Stimulated activated CD4-positive, alpha-beta T cell treated with anti-CD3 and anti-CD28 coated beads, Interleukin-4, amount 100 ng/mL, for 48 hours (primary cell): ENCODE measurements at regions not wholly inside any gene's neighbourhood (a gene's known extent, or its start where the extent isn't known, plus 50 kb on each side); places are given as distances from the start of the nearest gene placed in this dataset.
"Not testable (repeated sequence)": the region's sequence is repeated elsewhere in the genome, so short reads cannot be mapped to it uniquely, and the experiment has no call there.

Source experiments
- DNase-seq, 2 donors: peaks; one replicate each; pipeline ENCODE4 v3.0.0-alpha.2; 2020; ENCODE audit warnings: low read depth in 2 of 2

GRCh38 chr10:26621243-26621888, 76.1 kb upstream of the PDSS1 start:
- no peak for DNase-seq

DNA sequence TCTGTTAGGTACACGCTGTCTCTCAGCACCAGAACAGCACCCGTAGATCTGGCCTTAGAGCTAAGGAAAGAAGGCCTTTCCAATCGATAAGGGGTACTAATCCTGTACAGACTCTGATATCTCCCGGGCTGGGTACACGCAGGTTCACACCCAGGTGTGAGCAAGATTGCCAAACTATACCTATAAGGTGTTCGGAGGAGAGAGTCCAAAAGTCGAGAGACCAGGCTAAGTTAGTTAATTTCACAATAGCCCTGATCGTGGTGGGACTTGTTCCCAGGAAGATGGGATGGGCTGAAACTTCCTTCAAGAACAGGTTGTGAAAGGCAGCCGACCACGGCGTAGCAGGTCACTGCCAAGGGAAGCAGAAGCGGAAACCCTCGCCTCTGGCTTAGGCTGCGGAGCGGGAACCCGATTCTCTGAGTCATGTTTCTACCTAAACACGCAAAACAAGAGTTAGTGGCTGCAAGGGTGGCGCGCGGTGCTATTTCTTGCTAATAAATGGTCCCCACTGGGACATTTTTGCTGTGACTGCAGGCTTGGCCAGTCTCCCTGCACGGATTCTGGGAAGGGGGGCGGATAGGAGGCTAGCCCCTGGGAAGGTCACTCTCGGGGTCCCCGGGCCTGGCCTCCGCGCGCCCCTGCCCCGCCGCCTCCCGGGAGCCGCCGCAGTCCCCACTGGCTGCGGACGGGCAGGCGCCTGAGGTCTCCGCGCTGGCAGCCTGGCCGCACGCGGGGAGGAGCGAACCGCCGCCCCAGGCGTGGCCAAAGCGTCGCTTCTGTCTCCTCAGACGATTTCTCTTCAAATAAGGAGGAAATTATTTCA, 75.4 kb upstream of the PDSS1 start:
- DNase-seq = peak in 1 of 2 donors; percentile 12

- no peak for DNase-seq
Observed at GRCh38 chr10:26622891-26623290, 74.6 kb upstream of the PDSS1 start.

DNA sequence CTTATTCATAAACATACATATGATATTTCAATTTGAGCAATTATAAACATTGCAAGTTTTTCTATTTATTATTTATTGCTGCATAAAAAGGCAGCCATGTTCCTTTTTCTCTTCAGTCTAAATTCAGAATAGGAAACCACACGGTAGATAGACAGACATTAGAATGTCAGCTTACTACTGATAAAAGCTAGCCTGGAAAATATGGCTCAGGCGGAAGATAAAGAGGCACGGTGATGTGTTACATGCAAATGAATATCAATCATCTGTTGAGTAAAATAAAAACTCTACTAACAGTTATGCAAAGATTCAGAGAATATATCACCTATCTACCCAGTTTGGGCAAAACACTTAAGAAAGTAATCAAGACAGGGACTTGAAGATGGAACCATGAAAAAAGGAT, 73.5 kb upstream of the PDSS1 start:
- no peak for DNase-seq

- no peak for DNase-seq
Observed at GRCh38 chr10:26626066-26626465, 71.4 kb upstream of the PDSS1 start.

GRCh38 chr10:26627324-26627723, 70.2 kb upstream of the PDSS1 start:
- no peak for DNase-seq

- DNase-seq = no peak
Observed at GRCh38 chr10:26628395-26628794, 69.1 kb upstream of the PDSS1 start.

DNA sequence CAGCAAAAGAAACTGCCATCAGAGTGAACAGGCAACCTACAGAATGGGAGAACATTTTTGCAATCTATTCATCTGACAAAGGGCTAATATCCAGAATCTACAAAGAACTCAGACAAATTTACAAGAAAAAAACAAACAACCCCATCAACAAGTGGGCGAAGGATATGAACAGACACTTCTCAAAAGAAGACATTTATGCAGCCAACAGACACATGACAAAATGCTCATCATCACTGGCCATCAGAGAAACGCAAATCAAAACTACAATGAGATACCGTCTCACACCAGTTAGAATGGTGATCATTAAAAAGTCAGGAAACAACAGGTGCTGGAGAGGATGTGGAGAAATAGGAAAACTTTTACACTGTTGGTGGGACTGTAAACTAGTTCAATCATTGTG, 65.3 kb upstream of the PDSS1 start:
- DNase-seq = not testable (repeated sequence)

DNA sequence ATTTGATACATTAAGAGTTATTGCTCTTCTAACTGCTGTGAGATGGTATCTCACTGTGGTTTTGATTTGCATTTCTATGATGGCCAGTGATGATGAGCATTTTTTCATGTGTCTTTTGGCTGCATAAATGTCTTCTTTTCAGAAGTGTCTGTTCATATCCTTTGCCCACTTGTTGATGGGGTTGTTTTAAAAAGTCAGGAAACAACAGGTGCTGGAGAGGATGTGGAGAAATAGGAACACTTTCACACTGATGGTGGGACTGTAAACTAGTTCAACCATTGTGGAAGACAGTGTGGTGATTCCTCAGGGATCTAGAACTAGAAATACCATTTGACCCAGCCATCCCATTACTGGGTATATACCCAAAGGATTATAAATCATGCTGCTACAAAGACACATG, 63.4 kb upstream of the PDSS1 start:
- DNase-seq = not testable (repeated sequence)

- no peak for DNase-seq
Observed at GRCh38 chr10:26637521-26638275, 59.8 kb upstream of the PDSS1 start.

DNA sequence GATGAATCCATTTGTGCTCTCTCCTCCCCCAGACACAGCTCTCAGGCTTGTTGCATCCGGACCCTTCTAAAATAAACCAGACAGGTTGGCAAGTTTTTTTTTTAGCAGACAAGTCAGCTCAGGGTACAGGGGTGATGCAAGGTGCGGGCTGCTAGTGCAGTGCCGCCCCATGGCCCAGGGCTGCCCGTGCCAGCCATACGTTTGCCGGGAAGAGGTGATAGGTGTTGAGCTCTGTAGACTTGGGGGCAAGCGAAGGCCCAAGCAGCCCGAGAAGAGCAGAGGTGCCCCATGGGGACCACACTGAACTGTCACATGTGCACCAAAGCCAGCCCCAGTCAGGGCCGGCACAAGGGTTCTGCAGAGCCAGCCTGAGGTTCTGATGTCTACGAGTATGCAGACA, 57.1 kb upstream of the PDSS1 start:
- DNase-seq = no peak

- no peak for DNase-seq
Observed at GRCh38 chr10:26642896-26643653, 54.4 kb upstream of the PDSS1 start.

GRCh38 chr10:26647602-26648244, 49.8 kb upstream of the PDSS1 start:
- no peak for DNase-seq
